Panc1 (cell line): ENCODE measurements at regions not wholly inside any gene's neighbourhood (a gene's known extent, or its start where the extent isn't known, plus 50 kb on each side); places are given as distances from the start of the nearest gene placed in this dataset.

Experiments used
- ATAC-seq: fragments of 200-7000 bp; cut with Tn5 transposase; 2 replicates; pipeline ENCODE4 v1.9.1; 2020; ENCODE audit warnings: mild to moderate bottlenecking, moderate library complexity
- BruUV-seq: library from RNA; stranded (reverse); fragments of 400-500 nt; replicated peaks from 2 replicates; lab custom pipeline; 2021; lab: Mats Ljungman, UMichigan
- CTCF ChIA-PET: fragments of 300-600 bp; sonication (Branson Sonifier 250); formaldehyde crosslinking; loops from one replicate; lab custom pipeline; 2022; ENCODE audit warnings: antibody characterized with exemption; lab: Charles Lee
- POLR2A ChIA-PET: fragments of 300-600 bp; sonication (Branson Sonifier 250); formaldehyde crosslinking; loops from one replicate; lab custom pipeline; 2022; ENCODE audit warnings: antibody characterized with exemption; lab: Charles Lee
- DNase-seq: peaks from one replicate; pipeline ENCODE4 v3.0.0-alpha.2; 2010; ENCODE audit warnings: low read depth, low spot score
- H3K27ac ChIP-seq: 2 replicates; pipeline ENCODE4 v1.5.1; 2011; ENCODE audit warnings: mild to moderate bottlenecking, low read length, inconsistent platforms
- H3K27me3 ChIP-seq: fragments of 200-500 bp; sonication (Bioruptor generic); 2 replicates; pipeline ENCODE4 v1.6.0; 2014; ENCODE audit warnings: low read length, inconsistent platforms; ENCODE audit not compliant: control insufficient read depth, insufficient read depth
- H3K36me3 ChIP-seq: fragments of 200-500 bp; sonication (Bioruptor generic); 2 replicates; pipeline ENCODE4 v1.5.1; 2014; ENCODE audit warnings: inconsistent platforms, mild to moderate bottlenecking, low read length, moderate library complexity; ENCODE audit not compliant: control insufficient read depth, insufficient read depth
- H3K4me1 ChIP-seq: 2 replicates; pipeline ENCODE4 v1.5.1; 2011; ENCODE audit warnings: inconsistent platforms, mild to moderate bottlenecking, low read length, moderate library complexity; ENCODE audit not compliant: control insufficient read depth, insufficient read depth
- H3K4me3 ChIP-seq, 2 experiments: 2 replicates each; pipeline ENCODE4 v1.5.1; 2011 to 2012; ENCODE audit warnings: low read depth in 2 of 2, low read length in 2 of 2, mild to moderate bottlenecking in 2 of 2, inconsistent platforms in 1 of 2, moderate library complexity in 1 of 2
- H3K9me3 ChIP-seq: fragments of 200-500 bp; sonication (Bioruptor generic); 2 replicates; pipeline ENCODE4 v1.5.1; 2014; ENCODE audit warnings: low read depth, mild to moderate bottlenecking, inconsistent platforms, low read length, moderate library complexity; ENCODE audit not compliant: control insufficient read depth, insufficient read depth
- POLR2AphosphoS5 ChIP-seq: IDR thresholded peaks from 2 replicates; pipeline ENCODE4 v1.6.1; 2012; ENCODE audit warnings: mild to moderate bottlenecking, low read depth, low read length, moderate library complexity
- SIN3A ChIP-seq: IDR thresholded peaks from 2 replicates; pipeline ENCODE4 v1.6.1; 2012; ENCODE audit warnings: low read depth, mild to moderate bottlenecking, low read length, moderate library complexity, borderline replicate concordance; ENCODE audit not compliant: insufficient read depth
- TCF7L2 ChIP-seq: IDR thresholded peaks from 2 replicates; pipeline ENCODE4 v1.6.1; 2011; ENCODE audit warnings: mild to moderate bottlenecking, low read depth, low read length, inconsistent platforms
- in situ Hi-C: cut with HindIII; loops from 2 replicates; pipeline ENCODE4 v1.10.0; 2016; ENCODE audit warnings: low sequenced_read_pairs, low pct_unique_long_range_greater_than_20kb
- intact Hi-C: fragments of 100-400 bp; cut with micrococcal nuclease; formaldehyde crosslinking; loops from one replicate; pipeline ENCODE4 v1.10.0; 2022; ENCODE audit not compliant: unreplicated experiment
- TF ChIP-seq, protein P1 (sequence below): fragments of 450-650 bp; IDR thresholded peaks from 2 replicates; pipeline ENCODE4 v1.5.1; 2017; ENCODE audit warnings: mild to moderate bottlenecking
- TF ChIP-seq, protein P2 (sequence below), 2 experiments: IDR thresholded peaks; 2 replicates each; pipeline ENCODE4 v1.6.1; 2011 to 2012; ENCODE audit warnings: low read depth in 2 of 2, control low read depth in 1 of 2, low read length in 1 of 2, mild to moderate bottlenecking in 1 of 2, moderate library complexity in 1 of 2; ENCODE audit not compliant: insufficient read depth in 1 of 2

GRCh38 chr19:27752530-27753184 lies 1460.3 kb downstream of the UQCRFS1 start:
- H3K36me3 ChIP-seq = no peaks in the 10 kb centered on the region
- POLR2A ChIA-PET = no interaction called here
- H3K9me3 ChIP-seq = no peaks in the 10 kb centered on the region
- ATAC-seq = no peak
- in situ Hi-C loops (no loop called here), intact Hi-C loops (no loop called here)
- H3K4me3 ChIP-seq = no peak overlapping the region
- no peaks in the 10 kb centered on the region for H3K27me3 ChIP-seq
- CTCF ChIA-PET = no interaction called here
- peaks cover 12% of the 10 kb centered on the region; the same call in 1 of the 2 replicates for H3K4me1 ChIP-seq
- no peak overlapping the region for H3K27ac ChIP-seq
- TF ChIP-seq, protein P1, sequence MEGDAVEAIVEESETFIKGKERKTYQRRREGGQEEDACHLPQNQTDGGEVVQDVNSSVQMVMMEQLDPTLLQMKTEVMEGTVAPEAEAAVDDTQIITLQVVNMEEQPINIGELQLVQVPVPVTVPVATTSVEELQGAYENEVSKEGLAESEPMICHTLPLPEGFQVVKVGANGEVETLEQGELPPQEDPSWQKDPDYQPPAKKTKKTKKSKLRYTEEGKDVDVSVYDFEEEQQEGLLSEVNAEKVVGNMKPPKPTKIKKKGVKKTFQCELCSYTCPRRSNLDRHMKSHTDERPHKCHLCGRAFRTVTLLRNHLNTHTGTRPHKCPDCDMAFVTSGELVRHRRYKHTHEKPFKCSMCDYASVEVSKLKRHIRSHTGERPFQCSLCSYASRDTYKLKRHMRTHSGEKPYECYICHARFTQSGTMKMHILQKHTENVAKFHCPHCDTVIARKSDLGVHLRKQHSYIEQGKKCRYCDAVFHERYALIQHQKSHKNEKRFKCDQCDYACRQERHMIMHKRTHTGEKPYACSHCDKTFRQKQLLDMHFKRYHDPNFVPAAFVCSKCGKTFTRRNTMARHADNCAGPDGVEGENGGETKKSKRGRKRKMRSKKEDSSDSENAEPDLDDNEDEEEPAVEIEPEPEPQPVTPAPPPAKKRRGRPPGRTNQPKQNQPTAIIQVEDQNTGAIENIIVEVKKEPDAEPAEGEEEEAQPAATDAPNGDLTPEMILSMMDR = no peak
- TF ChIP-seq, protein P2, sequence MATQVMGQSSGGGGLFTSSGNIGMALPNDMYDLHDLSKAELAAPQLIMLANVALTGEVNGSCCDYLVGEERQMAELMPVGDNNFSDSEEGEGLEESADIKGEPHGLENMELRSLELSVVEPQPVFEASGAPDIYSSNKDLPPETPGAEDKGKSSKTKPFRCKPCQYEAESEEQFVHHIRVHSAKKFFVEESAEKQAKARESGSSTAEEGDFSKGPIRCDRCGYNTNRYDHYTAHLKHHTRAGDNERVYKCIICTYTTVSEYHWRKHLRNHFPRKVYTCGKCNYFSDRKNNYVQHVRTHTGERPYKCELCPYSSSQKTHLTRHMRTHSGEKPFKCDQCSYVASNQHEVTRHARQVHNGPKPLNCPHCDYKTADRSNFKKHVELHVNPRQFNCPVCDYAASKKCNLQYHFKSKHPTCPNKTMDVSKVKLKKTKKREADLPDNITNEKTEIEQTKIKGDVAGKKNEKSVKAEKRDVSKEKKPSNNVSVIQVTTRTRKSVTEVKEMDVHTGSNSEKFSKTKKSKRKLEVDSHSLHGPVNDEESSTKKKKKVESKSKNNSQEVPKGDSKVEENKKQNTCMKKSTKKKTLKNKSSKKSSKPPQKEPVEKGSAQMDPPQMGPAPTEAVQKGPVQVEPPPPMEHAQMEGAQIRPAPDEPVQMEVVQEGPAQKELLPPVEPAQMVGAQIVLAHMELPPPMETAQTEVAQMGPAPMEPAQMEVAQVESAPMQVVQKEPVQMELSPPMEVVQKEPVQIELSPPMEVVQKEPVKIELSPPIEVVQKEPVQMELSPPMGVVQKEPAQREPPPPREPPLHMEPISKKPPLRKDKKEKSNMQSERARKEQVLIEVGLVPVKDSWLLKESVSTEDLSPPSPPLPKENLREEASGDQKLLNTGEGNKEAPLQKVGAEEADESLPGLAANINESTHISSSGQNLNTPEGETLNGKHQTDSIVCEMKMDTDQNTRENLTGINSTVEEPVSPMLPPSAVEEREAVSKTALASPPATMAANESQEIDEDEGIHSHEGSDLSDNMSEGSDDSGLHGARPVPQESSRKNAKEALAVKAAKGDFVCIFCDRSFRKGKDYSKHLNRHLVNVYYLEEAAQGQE (IDR thresholded peaks at IDR 0.05; ENCODE audit: insufficient read depth in 1 of 2, low read depth in 2 of 2, low read length in 1 of 2) = no peak
- no peak for TF ChIP-seq POLR2AphosphoS5
- TF ChIP-seq TCF7L2 = no peak
- no peak for TF ChIP-seq SIN3A
- no peak for DNase-seq
- no TSS peak for BruUV-seq

DNA sequence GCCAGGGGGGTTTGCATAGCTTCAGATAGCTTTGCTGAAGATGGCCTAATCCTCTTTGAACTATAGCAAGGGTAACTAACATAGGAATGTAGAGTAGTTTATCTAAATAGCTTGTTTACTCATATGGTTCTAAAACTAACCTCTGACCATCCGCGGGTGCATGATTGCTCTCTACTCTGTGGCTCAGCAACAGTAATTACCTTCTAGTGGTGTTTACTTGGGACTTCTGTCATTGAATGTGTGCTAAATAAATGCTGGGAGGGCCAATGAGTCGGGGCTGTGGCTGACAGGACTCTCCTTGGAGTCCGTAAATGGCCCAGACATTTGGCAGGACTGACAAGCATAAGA lies 1461.9 kb downstream of the UQCRFS1 start:
- Histone ChIP-seq H3K36me3 (no peaks in the 10 kb centered on the region), H3K4me1 (peaks cover 15% of the 10 kb centered on the region; the same call in 1 of the 2 replicates), H3K9me3 (no peaks in the 10 kb centered on the region), H3K4me3 (no peak overlapping the region), H3K27me3 (no peaks in the 10 kb centered on the region), H3K27ac (no peak overlapping the region)
- DNase-seq (no peak), ATAC-seq (no peak)
- in situ Hi-C loops = no loop called here
- intact Hi-C loops = no loop called here
- POLR2A ChIA-PET = no interaction called here
- CTCF ChIA-PET = no interaction called here
- no peak for TF ChIP-seq POLR2AphosphoS5
- no peak for TF ChIP-seq SIN3A
- TF ChIP-seq TCF7L2 = no peak
- TF ChIP-seq, protein P1 = no peak
- TF ChIP-seq, protein P2 (IDR thresholded peaks at IDR 0.05; ENCODE audit: insufficient read depth in 1 of 2, low read depth in 2 of 2, low read length in 1 of 2) = no peak
- BruUV-seq = no TSS peak
